ENCODE measurements at regions not wholly inside any gene's neighbourhood (a gene's known extent, or its start where the extent isn't known, plus 50 kb on each side); places are given as distances from the start of the nearest gene placed in this dataset.

DNA sequence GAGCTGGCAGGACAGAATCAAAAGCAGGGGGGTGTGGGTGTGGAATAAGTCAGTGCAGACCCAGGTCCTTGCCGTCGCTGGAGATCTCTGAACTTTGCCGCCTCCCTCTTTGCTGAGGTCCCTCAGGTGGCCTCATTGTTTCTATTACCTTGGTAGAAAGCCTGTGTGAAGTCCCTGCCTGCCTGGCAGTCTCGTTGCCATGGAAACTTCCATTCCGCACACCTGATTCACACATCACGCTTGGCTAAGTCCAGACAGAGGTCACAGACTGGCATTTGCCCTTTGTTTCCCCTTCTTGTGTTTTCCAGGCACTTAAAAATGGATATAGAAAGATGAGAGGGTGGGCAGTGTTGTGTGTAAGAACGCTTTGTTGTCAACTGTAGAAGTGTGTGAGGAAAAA, 260.6 kb downstream of the PRL start:
- ATAC-seq (peak; percentile 79), DNase-seq (peak; percentile 31 to 76 (median 64))
- WGBS, 2 donors: 12 to 17% methylated on average over 7 of the region's 7 CpGs
- H3K27ac ChIP-seq: peak overlapping the region in 1 of 4 donors; percentile 30
- peaks cover 6% of the 10 kb centered on the region for H3K4me1 ChIP-seq
- no peak for TF ChIP-seq POLR2A (IDR thresholded peaks at IDR 0.05)
- TF ChIP-seq, protein P1, sequence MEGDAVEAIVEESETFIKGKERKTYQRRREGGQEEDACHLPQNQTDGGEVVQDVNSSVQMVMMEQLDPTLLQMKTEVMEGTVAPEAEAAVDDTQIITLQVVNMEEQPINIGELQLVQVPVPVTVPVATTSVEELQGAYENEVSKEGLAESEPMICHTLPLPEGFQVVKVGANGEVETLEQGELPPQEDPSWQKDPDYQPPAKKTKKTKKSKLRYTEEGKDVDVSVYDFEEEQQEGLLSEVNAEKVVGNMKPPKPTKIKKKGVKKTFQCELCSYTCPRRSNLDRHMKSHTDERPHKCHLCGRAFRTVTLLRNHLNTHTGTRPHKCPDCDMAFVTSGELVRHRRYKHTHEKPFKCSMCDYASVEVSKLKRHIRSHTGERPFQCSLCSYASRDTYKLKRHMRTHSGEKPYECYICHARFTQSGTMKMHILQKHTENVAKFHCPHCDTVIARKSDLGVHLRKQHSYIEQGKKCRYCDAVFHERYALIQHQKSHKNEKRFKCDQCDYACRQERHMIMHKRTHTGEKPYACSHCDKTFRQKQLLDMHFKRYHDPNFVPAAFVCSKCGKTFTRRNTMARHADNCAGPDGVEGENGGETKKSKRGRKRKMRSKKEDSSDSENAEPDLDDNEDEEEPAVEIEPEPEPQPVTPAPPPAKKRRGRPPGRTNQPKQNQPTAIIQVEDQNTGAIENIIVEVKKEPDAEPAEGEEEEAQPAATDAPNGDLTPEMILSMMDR (IDR thresholded peaks at IDR 0.05): no peak
- H3K36me3 ChIP-seq (replicated peaks in 1 of 2; ENCODE audit: insufficient read depth in 1 of 2, low read depth in 2 of 2): no peaks in the 10 kb centered on the region
- no peaks in the 10 kb centered on the region for H3K27me3 ChIP-seq
- H3K9me3 ChIP-seq: no peaks in the 10 kb centered on the region
- intact Hi-C loops (cut with DNase I): no loop called here
- H3K4me3 ChIP-seq: no peak overlapping the region

DNA sequence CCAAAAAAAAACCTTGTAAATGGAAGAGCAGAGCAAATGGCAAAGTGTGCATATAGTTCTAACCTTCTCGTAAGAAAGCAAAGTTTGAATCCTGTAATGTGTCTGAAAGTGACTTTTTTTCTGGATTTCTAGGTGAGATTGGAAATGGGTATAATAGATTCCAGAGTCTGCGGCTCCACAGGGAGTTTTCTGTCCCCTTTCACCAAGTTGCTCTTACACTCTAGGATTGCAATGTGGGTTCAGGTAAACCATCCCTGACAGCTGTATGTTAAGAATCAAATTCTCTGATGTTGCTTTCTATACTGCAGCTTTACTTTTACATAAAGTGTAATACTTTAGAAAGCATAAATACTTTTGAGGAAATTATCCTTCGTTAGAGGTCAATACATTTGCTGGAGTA, 260.1 kb downstream of the PRL start:
- no peak for ATAC-seq
- intact Hi-C loops (cut with DNase I): no loop called here
- DNase-seq: no peak
- Histone ChIP-seq H3K9me3 (no peaks in the 10 kb centered on the region), H3K27ac (peak overlapping the region in 1 of 4 donors; percentile 30), H3K36me3 (replicated peaks in 1 of 2; ENCODE audit: insufficient read depth in 1 of 2, low read depth in 2 of 2) (no peaks in the 10 kb centered on the region), H3K4me3 (no peak overlapping the region), H3K4me1 (peaks cover 6% of the 10 kb centered on the region), H3K27me3 (no peaks in the 10 kb centered on the region)
- 54 to 60% methylated on average over 3 of the region's 3 CpGs for whole genome bisulfite sequencing, 2 donors
- TF ChIP-seq POLR2A (IDR thresholded peaks at IDR 0.05): no peak
- TF ChIP-seq, protein P1 (IDR thresholded peaks at IDR 0.05): no peak

DNA sequence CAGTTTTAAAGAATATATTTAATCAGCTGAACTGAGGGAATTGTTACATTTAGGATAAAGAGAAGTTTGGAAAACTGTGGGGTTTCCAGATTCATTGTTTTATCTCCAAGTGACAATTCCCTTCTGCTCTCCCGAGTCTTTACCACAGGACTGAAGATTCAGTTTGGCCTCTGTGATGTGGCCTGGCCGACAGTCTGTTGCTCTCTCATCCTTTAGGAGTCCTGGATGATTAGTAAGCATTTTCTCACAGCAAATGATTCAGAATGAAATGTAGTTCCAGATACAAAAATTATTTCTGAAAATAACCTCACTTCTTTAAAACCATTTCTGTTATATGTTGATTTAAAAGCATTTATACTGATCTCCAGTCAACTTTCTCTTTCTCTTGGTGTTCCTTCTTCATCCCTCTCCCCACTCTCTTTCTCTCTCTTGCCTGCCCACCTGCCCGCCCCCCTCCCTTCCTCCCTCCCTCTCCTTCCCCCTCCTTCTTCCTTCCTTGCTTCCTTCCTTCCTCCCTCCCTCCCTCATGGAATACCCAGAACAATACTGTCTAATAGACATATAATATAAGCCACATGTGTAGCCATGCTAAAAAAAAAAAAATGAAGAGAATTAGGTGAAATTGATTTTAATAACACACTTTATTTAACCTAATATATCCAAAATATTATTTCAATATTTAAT, 254.9 kb downstream of the PRL start:
- Histone ChIP-seq H3K27me3 (no peaks in the 10 kb centered on the region), H3K4me1 (peaks cover 14% of the 10 kb centered on the region), H3K27ac (peak overlapping the region in 1 of 4 donors; percentile 50), H3K36me3 (replicated peaks in 1 of 2; ENCODE audit: insufficient read depth in 1 of 2, low read depth in 2 of 2) (no peaks in the 10 kb centered on the region), H3K9me3 (no peaks in the 10 kb centered on the region), H3K4me3 (no peak overlapping the region)
- intact Hi-C loops (cut with DNase I): no loop called here
- DNase-seq (peak in 1 of 4 donors; percentile 5), ATAC-seq (no peak)
- TF ChIP-seq POLR2A (IDR thresholded peaks at IDR 0.05): no peak
- TF ChIP-seq, protein P1 (IDR thresholded peaks at IDR 0.05): no peak
- 62 to 65% methylated on average over 3 of the region's 3 CpGs for WGBS, 2 donors

DNA sequence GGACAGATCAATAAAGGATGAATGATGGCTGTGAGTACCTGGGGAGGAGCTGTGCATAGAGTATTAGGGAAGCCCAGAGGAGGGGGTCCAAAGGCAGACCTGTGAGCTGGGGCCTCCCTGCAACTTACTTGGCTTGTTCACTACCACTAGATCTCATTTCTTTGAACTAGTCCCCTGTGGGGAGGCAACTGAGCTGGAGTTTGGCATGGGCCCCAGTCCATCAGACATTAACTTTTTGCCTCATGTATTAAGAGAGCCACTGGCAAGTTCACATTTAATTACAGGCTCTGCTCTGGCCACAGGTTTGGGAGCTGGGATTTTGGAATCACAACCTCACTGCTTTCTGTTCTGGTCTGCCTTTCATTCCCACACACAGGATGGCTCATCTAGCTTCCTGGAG, 254.1 kb downstream of the PRL start:
- Histone ChIP-seq H3K27me3 (no peaks in the 10 kb centered on the region), H3K27ac (peak overlapping the region in 3 of 4 donors; percentile 42 to 60 (median 50)), H3K36me3 (replicated peaks in 1 of 2; ENCODE audit: insufficient read depth in 1 of 2, low read depth in 2 of 2) (no peaks in the 10 kb centered on the region), H3K9me3 (no peaks in the 10 kb centered on the region), H3K4me3 (no peak overlapping the region), H3K4me1 (peaks cover 14% of the 10 kb centered on the region)
- intact Hi-C loops (cut with DNase I): no loop called here
- DNase-seq (peak; percentile 28 to 61 (median 40)), ATAC-seq (peak; percentile 50)
- TF ChIP-seq, protein P1 (IDR thresholded peaks at IDR 0.05): no peak
- TF ChIP-seq POLR2A (IDR thresholded peaks at IDR 0.05): no peak
